ENCODE measurements at regions not wholly inside any gene's neighbourhood (a gene's known extent, or its start where the extent isn't known, plus 50 kb on each side); places are given as distances from the start of the nearest gene placed in this dataset.

DNA sequence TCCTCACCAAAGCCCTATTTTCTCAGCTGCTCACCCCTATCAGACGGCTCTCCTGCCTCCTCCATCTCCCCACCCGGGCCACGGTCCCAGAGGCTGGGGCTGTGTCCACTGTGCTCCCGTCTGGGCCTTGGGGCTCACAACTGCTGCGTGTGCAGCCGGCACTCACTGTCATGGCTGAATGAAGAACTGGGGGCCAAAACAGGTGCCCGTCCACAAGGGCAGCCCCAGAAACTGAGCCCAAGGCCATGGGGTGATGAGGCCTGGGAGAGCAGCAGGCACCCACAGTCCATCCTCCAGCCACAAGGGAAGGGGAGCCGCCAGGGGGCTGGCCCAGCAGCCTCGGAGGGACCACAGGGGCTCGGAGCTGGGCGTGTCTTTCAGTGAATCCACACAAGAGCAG is 159.5 kb downstream of the DLL1 start:
- TF ChIP-seq, protein P1, sequence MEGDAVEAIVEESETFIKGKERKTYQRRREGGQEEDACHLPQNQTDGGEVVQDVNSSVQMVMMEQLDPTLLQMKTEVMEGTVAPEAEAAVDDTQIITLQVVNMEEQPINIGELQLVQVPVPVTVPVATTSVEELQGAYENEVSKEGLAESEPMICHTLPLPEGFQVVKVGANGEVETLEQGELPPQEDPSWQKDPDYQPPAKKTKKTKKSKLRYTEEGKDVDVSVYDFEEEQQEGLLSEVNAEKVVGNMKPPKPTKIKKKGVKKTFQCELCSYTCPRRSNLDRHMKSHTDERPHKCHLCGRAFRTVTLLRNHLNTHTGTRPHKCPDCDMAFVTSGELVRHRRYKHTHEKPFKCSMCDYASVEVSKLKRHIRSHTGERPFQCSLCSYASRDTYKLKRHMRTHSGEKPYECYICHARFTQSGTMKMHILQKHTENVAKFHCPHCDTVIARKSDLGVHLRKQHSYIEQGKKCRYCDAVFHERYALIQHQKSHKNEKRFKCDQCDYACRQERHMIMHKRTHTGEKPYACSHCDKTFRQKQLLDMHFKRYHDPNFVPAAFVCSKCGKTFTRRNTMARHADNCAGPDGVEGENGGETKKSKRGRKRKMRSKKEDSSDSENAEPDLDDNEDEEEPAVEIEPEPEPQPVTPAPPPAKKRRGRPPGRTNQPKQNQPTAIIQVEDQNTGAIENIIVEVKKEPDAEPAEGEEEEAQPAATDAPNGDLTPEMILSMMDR (IDR thresholded peaks at IDR 0.05) = no peak
- no peak for TF ChIP-seq POLR2A (IDR thresholded peaks at IDR 0.05)
- no peaks in the 10 kb centered on the region for H3K27me3 ChIP-seq
- peaks cover 0 to 48% (median 24%) of the 10 kb centered on the region in 12 donors for H3K4me1 ChIP-seq
- ATAC-seq (no peak), DNase-seq (peak in 2 of 5 donors; percentile 11 to 37)
- no peak overlapping the region for H3K4me3 ChIP-seq
- H3K9me3 ChIP-seq = no peaks in the 10 kb centered on the region
- no peak overlapping the region for H3K27ac ChIP-seq
- intact Hi-C loops (cut with DNase I) = loop anchor here in 3 of 10 donors (5.0 to 10.0 kb wide), 3 partner anchors 84 to 153 kb away; no protein-coding TSS in a partner anchor
- WGBS, 4 donors = 80 to 91% (median 86%) methylated on average over 10 to 11 of the region's 11 CpGs
- H3K36me3 ChIP-seq = no peaks in the 10 kb centered on the region

DNA sequence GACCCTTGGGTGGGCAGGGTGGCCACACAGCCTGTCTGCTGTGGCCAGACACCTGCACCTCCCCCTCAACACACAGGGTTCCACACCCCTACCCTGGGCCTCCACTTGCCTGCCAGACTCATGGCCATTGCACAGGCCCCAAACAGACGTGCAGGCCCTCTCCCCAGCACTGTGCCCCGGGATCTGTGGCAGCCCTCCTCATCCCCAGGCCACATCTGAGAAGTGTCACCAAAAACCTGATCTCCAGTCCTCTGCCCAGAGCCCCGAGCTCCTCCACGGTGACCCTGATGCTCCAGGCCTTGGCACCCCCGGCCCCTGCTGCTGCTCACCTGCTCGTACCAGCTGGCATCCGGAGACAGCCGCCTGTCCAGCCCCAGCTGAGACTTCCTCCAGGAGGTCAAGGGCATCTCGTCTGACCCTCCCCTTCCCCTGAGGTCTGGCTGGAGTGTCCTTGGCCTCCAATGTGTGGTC is 160.1 kb downstream of the DLL1 start:
- peak in 2 of 5 donors; percentile 17 to 58 for DNase-seq
- Histone ChIP-seq H3K4me3 (no peak overlapping the region), H3K36me3 (no peaks in the 10 kb centered on the region), H3K4me1 (peaks cover 0 to 51% (median 22%) of the 10 kb centered on the region in 12 donors), H3K9me3 (no peaks in the 10 kb centered on the region), H3K27me3 (no peaks in the 10 kb centered on the region), H3K27ac (peak overlapping the region in 5 of 12 donors; percentile 46 to 72 (median 55))
- TF ChIP-seq, protein P1 (IDR thresholded peaks at IDR 0.05) = no peak
- no peak for TF ChIP-seq POLR2A (IDR thresholded peaks at IDR 0.05)
- WGBS, 4 donors = 77 to 94% (median 89%) methylated on average over 6 to 9 of the region's 9 CpGs
- intact Hi-C loops (cut with DNase I) = loop anchor here in 3 of 10 donors (5.0 to 10.0 kb wide), 3 partner anchors 84 to 154 kb away; no protein-coding TSS in a partner anchor
- no peak for ATAC-seq

DNA sequence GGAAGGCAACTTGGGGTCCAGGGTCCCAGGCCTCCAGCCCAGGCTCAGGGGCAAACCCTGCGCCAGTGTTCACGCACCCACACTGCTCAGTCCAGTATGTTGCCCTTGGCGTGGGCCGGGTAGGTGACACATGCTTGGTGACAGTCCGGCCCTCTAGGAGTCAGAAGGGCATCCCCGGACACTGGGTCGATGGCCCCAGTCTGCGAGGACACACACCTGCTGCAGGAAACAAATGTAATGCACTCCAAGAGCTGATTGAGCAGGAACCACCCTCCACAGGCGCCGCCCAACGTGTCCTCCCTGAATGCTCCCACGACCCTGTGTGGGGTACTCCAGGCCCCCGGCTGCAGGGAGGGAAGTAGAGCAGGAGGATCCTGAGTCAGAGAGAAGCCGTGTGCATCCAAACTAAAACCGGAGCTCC is 160.7 kb downstream of the DLL1 start:
- 49 to 65% (median 59%) methylated on average over 7 to 15 of the region's 15 CpGs for WGBS, 4 donors
- peaks cover 0 to 56% (median 22%) of the 10 kb centered on the region in 12 donors for H3K4me1 ChIP-seq
- no peaks in the 10 kb centered on the region for H3K36me3 ChIP-seq
- no peaks in the 10 kb centered on the region for H3K9me3 ChIP-seq
- DNase-seq = peak in 4 of 5 donors; percentile 16 to 75 (median 62)
- peak; percentile 42 to 69 (median 60) for ATAC-seq
- intact Hi-C loops (cut with DNase I) = loop anchor here in 3 of 10 donors (5.0 to 10.0 kb wide), 3 partner anchors 83 to 155 kb away; no protein-coding TSS in a partner anchor
- no peak overlapping the region for H3K4me3 ChIP-seq
- no peaks in the 10 kb centered on the region for H3K27me3 ChIP-seq
- peak overlapping the region in 7 of 12 donors; percentile 46 to 72 (median 55) for H3K27ac ChIP-seq
- no peak for TF ChIP-seq POLR2A (IDR thresholded peaks at IDR 0.05)
- TF ChIP-seq, protein P1 (IDR thresholded peaks at IDR 0.05) = no peak

DNA sequence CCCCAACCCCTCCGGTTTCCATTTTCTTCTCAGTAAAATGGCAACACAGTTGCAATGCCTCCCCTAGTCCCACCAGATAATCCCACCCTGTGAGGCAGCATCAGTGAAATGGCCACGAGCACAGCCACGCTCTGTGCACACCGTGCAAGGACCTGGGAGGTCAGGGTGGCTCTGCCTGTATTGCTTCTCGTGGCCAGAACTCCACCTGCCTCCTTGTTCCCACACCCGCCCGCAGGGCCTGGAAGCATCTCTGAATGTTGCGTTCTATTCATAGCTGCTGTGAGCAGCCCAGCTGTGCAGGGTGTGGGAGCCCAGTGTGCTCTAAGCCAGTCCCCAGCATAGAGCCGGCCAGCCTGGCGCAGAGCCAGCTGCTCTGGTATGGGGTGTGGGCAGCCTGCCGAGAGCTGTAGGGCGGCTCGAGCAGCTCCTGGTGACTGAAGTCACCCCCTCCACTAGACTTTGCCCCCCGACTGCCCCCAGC is 161.1 kb downstream of the DLL1 start:
- peak overlapping the region in 8 of 12 donors; percentile 34 to 72 (median 54) for H3K27ac ChIP-seq

More for the DNA sequence above, 161.1 kb downstream of the DLL1 start:
- Histone ChIP-seq H3K27me3 (no peaks in the 10 kb centered on the region), H3K36me3 (no peaks in the 10 kb centered on the region), H3K4me3 (no peak overlapping the region), H3K9me3 (no peaks in the 10 kb centered on the region), H3K4me1 (peaks cover 0 to 53% (median 22%) of the 10 kb centered on the region in 12 donors)
- ATAC-seq (peak; percentile 89 to 93 (median 90)), DNase-seq (peak; percentile 69 to 94 (median 86))
- WGBS, 4 donors = 14 to 32% (median 23%) methylated on average over 9 to 14 of the region's 14 CpGs
- intact Hi-C loops (cut with DNase I) = loop anchor here in 6 of 10 donors (5.0 to 10.0 kb wide), 3 partner anchors 82 to 155 kb away; no protein-coding TSS in a partner anchor
- no peak for TF ChIP-seq POLR2A (IDR thresholded peaks at IDR 0.05)
- TF ChIP-seq, protein P1 (IDR thresholded peaks at IDR 0.05) = no peak
